Activated T-cell treated with anti-CD3 and anti-CD28 coated beads, Interleukin-2, amount 50 U/mL, for 72 hours (primary cell): ENCODE measurements at regions not wholly inside any gene's neighbourhood (a gene's known extent, or its start where the extent isn't known, plus 50 kb on each side); places are given as distances from the start of the nearest gene placed in this dataset.
"Not testable (repeated sequence)": the region's sequence is repeated elsewhere in the genome, so short reads cannot be mapped to it uniquely, and the experiment has no call there.

ENCODE experiments used
- ATAC-seq, 2 donors: fragments of 150-1000 bp; cut with Tn5 transposase; replicated peaks in 1 of 2; 2 replicates each; pipeline ENCODE4 v1.10.0; 2021; ENCODE audit warnings: moderate library complexity in 2 of 2, mild to moderate bottlenecking in 1 of 2
- DNase-seq, 2 donors: peaks; one replicate each; pipeline ENCODE4 v3.0.0; 2021 to 2022; ENCODE audit warnings: mixed read lengths in 1 of 2
- H3K27ac Mint-ChIP-seq: one replicate; pipeline ENCODE4 v1.8.0; 2022; ENCODE audit warnings: mild to moderate bottlenecking, moderate library complexity, mixed read lengths
- H3K27me3 Mint-ChIP-seq: one replicate; pipeline ENCODE4 v1.8.0; 2022; ENCODE audit warnings: low read depth, mixed read lengths
- H3K36me3 Mint-ChIP-seq, 2 donors: one replicate each; pipeline ENCODE4 v1.8.0; 2022; ENCODE audit warnings: mixed read lengths in 2 of 2, mild to moderate bottlenecking in 1 of 2; ENCODE audit not compliant: insufficient read depth in 2 of 2
- H3K4me1 Mint-ChIP-seq: one replicate; pipeline ENCODE4 v1.8.0; 2022; ENCODE audit warnings: low read depth, mixed read lengths
- H3K4me3 Mint-ChIP-seq, 2 donors: one replicate each; pipeline ENCODE4 v1.8.0; 2022; ENCODE audit warnings: mild to moderate bottlenecking in 2 of 2, mixed read lengths in 2 of 2, moderate library complexity in 2 of 2
- H3K9me3 Mint-ChIP-seq, 2 donors: one replicate each; pipeline ENCODE4 v1.8.0; 2022; ENCODE audit warnings: mixed read lengths in 2 of 2

DNA sequence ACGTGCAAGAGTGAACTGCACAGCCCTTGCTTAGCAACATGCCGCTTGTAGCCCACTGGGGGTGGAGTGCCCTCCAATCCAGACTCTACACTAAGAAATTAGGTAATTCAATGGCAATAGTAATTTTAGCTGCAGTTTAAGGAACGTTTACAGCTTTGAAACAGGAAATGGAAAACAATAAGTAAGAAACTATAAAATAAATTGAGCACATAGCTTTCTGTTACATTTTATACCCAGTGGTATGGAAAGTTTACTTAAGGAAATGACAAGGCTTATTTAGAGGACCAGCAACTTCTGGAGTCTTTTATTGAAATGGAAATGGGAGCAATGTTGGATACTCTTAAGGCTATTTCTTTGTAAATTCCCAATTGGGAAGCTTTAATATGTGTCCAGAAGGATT, 373.2 kb downstream of the KCNRG start:
- no peak overlapping the region for H3K27ac Mint-ChIP-seq

DNA sequence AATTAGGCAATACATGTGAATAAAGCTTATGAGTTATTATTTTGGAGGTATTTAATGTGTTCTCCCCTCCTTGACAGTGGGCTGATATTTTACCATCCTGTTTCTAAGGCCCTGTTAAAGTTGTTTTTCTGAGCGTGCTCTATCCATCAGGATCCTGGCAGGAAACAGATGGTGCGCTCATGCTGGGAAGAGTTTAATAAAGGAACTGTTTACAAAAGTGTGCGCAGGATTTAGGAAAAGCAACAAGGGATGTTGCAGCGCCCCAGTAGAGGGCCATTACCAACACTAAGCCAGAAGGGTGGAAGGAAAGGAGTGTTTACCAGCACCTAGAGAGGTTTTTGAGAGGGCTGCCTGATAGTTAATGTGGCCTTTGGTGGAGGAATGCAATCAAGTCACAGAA, 374.5 kb downstream of the KCNRG start:
- DNase-seq = no peak
- Mint-ChIP-seq H3K9me3 (no peaks in the 10 kb centered on the region), H3K4me1 (no peaks in the 10 kb centered on the region), H3K4me3 (no peak overlapping the region), H3K27me3 (no peaks in the 10 kb centered on the region), H3K36me3 (no peaks in the 10 kb centered on the region), H3K27ac (no peak overlapping the region)
- ATAC-seq = no peak

More for the DNA sequence above, 373.2 kb downstream of the KCNRG start:
- no peaks in the 10 kb centered on the region for H3K4me1 Mint-ChIP-seq
- H3K27me3 Mint-ChIP-seq = no peaks in the 10 kb centered on the region
- no peaks in the 10 kb centered on the region for H3K36me3 Mint-ChIP-seq
- no peak overlapping the region for H3K4me3 Mint-ChIP-seq
- DNase-seq = no peak
- ATAC-seq = no peak
- H3K9me3 Mint-ChIP-seq = no peaks in the 10 kb centered on the region

DNA sequence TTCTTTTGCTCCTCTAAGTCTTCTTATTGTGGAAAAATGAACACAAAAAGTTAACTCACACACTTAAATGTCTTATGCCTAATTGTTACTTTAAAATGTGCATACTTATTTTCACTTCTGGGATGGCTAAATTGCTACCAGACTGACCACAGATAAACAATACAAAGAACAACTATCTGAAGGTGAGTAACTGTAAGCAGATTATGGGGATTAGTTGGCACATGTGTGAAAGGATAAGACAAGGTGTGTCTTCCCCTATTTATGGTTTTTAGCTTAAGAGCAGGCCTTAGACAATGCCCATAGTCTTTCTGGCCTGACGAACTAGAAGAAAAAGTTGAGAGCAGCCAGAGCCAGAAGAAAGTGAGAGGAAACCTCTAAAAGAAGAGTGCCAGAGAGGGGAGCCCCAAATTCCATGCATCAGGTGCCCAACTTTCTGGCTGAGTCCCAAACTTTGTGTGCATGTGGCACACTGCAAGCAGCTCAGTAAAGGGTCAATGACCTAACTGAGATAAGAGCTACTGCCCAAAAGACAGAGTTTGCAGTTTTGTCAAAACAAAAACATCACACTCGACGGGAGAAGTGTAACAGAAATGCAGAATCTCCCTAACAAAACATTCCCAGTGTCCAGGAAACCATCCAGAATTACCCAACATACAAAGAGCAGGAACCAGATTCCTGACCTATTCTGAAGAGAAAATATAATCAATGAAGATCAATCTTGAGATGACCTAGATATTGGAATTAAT, 375.4 kb downstream of the KCNRG start:
- H3K4me3 Mint-ChIP-seq = no peak overlapping the region
- ATAC-seq (no peak), DNase-seq (no peak)
- no peaks in the 10 kb centered on the region for H3K9me3 Mint-ChIP-seq
- H3K27me3 Mint-ChIP-seq = no peaks in the 10 kb centered on the region
- no peaks in the 10 kb centered on the region for H3K36me3 Mint-ChIP-seq
- H3K27ac Mint-ChIP-seq = no peak overlapping the region
- H3K4me1 Mint-ChIP-seq = no peaks in the 10 kb centered on the region

DNA sequence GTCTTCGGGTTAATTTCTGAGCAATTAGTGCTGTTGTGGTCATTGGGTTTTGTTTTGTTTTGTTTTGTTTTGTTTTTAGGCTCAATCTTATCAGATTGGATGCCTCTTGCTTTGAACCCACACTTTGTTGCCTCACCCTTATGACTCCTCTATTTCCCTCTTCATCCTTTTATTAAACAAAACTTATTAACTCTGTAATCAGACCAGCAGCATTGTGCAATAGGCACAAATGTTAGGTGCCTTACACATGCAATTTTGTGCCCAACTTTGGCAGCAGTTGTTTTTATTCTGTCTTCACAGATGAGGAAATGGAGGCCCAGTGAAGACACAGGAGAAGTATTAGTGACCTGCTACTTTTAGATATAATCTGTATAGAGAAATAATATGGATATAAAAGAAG, 377.7 kb downstream of the KCNRG start:
- Mint-ChIP-seq H3K36me3 (no peaks in the 10 kb centered on the region), H3K27ac (no peak overlapping the region), H3K27me3 (no peaks in the 10 kb centered on the region), H3K4me3 (no peak overlapping the region), H3K9me3 (peaks cover 0 to 3% of the 10 kb centered on the region in 2 donors), H3K4me1 (no peaks in the 10 kb centered on the region)
- DNase-seq = no peak
- ATAC-seq = no peak

DNA sequence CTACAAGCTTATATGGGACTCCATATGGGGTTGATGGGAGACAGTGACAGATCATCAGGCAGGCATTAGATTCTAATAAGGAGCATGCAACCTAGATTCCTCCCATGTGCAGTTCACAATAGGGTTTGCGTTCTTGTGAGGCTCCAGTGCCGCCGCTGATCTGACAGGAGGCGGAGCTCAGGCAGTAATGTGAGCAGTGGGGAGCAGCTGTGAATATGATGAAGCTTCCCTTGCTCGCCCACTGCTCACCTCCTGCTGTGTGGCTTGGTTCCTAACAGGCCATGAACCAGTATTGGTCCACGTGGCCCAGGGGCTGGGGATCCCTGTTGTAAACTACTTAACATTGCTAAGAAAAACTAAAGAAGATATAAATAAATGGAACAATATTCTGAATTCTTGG, 378.4 kb downstream of the KCNRG start:
- ATAC-seq (no peak), DNase-seq (no peak)
- Mint-ChIP-seq H3K4me1 (no peaks in the 10 kb centered on the region), H3K9me3 (peaks cover 0 to 3% of the 10 kb centered on the region in 2 donors), H3K27me3 (no peaks in the 10 kb centered on the region), H3K27ac (no peak overlapping the region), H3K36me3 (no peaks in the 10 kb centered on the region), H3K4me3 (no peak overlapping the region)

DNA sequence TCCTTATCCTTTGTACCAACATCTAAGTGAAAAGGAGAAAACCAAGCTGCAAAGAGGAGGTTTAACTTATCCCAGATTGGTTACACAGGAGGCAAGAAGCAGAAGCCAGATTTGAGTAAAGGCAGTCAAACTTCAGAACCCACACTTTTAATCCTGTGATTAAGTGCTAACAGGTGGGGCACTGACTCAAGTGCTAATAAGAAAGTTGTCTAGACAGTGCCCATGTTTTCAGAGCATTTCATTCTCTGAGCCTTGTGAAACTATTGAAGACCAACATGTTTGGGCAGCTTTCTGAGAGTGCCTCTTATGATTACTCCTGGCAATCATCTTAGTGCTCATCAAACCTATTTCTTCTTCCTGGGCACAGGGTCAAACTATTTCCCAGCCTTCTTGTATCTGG, 380.8 kb downstream of the KCNRG start:
- no peaks in the 10 kb centered on the region for H3K4me1 Mint-ChIP-seq
- H3K36me3 Mint-ChIP-seq = no peaks in the 10 kb centered on the region
- H3K4me3 Mint-ChIP-seq = no peak overlapping the region
- H3K27ac Mint-ChIP-seq = no peak overlapping the region
- DNase-seq = no peak
- no peaks in the 10 kb centered on the region for H3K27me3 Mint-ChIP-seq
- ATAC-seq = no peak
- H3K9me3 Mint-ChIP-seq = peaks cover 0 to 5% of the 10 kb centered on the region in 2 donors

DNA sequence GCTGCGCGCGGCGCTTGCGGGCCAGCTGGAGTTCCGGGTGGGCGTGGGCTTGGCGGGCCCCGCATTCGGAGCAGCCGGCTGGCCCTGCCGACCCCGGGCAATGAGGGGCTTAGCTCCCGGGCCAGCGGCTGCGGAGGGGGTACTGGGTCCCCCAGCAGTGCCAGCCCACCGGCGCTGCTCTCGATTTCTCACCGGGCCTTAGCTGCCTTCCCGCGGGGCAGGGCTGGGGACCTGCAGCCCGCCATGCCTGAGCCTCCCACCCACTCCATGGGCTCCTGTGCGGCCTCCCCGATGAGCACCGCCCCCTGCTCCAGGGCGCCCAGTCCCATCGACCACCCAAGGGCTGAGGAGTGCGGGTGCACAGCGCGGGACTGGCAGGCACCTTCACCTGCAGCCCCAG, 381.4 kb downstream of the KCNRG start:
- DNase-seq, H3K9me3 Mint-ChIP-seq, ATAC-seq, H3K4me1 Mint-ChIP-seq, H3K36me3 Mint-ChIP-seq, H3K27ac Mint-ChIP-seq, H3K4me3 Mint-ChIP-seq, H3K27me3 Mint-ChIP-seq: not testable (repeated sequence)

DNA sequence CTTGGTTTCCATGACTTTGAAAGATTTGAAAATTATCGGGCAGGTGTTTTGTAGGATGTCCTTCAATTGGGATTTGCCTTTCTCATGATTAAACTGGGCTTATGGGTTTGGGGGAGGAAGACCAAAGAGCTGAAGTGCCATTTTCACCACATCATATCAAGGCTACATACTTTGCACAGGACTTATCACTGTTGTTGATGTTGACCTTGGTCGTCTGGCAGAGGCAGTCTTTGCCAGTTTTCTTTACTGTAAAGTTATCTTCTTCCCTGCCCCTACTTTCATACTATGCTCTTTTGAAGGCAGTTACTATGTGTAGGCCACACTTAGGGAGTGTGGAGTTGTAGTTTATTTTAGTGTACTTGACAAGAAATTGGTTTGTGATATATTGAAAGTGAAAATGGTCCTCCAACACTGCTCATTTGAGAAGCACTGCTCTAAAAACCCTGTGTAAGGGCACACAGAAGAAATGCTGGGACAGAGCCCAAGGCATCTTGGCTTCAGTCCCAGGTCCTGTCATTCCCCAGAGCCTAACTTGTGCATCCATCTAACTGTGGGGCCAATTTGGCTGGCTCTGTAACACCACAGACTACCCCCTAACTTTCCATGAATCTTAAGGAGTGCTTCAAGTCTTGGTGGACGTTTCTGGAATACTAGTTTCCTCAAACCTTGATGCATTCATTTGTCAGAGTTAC, 384.9 kb downstream of the KCNRG start:
- peaks cover 0 to 5% of the 10 kb centered on the region in 2 donors for H3K9me3 Mint-ChIP-seq
- H3K4me1 Mint-ChIP-seq = no peaks in the 10 kb centered on the region
- no peak for ATAC-seq

DNA sequence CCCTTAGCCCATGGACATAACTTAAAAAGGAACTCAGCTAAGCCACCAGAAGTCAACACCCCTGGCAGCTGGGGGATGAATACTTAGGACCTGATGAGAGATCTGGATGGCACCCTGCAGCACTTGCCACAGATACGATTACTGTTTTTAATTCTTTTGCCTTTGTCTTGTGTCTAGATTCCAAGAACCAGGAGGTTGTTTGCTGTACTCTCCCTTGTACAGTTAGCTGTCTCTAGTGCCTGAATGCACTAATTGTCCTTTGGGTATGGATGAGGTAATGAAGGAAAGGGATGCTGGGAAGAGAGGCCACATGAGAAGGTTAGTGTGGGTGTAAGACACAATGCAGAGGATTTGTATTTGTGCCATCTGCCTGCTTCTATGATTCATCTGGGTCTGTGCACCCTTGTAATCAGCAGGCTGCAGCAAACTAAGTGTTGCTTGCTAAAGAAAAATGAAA, 385.8 kb downstream of the KCNRG start:
- H3K9me3 Mint-ChIP-seq = peaks cover 0 to 5% of the 10 kb centered on the region in 2 donors
- no peaks in the 10 kb centered on the region for H3K4me1 Mint-ChIP-seq
- H3K27ac Mint-ChIP-seq = no peak overlapping the region
- DNase-seq (no peak), ATAC-seq (no peak)
- no peak overlapping the region for H3K4me3 Mint-ChIP-seq
- H3K36me3 Mint-ChIP-seq = no peaks in the 10 kb centered on the region
- peaks cover 5% of the 10 kb centered on the region for H3K27me3 Mint-ChIP-seq

More for the DNA sequence above, 384.9 kb downstream of the KCNRG start:
- no peak for DNase-seq
- H3K27ac Mint-ChIP-seq = no peak overlapping the region
- H3K4me3 Mint-ChIP-seq = no peak overlapping the region
- H3K36me3 Mint-ChIP-seq = no peaks in the 10 kb centered on the region
- peaks cover 5% of the 10 kb centered on the region for H3K27me3 Mint-ChIP-seq

DNA sequence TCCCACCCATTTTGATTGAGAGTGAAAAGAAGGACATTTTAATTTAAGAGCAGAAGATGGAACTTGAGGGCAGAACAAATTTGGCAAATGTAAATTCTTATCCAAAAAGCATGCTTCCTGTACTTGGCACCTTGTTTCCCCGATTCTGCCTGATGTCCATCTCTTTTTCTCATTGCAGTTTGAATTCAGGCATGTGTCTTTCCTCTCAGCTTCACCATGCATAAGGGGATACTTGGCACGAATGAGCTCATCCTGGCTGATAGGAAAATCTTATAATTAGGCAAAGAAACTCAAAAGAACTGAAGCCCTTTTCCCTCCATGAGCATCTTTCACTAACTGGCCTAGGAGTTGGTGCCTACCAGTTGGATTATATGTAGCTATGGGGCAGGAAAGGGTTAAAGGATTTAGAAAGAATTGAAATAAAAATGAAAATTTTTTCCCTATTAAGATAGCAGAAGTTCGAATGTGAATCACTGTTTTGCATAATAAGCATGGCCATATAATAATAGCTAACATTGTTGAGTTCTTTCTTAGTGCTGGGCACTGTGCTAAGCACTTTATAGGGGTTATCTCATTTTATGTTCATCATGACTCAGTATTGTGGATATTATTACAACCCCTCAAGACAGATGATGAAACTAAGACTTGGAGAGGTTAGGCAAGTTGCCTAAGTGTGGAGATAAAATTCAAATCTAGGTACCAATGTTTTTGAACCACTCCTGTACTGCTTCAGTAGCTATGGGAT, 386.6 kb downstream of the KCNRG start:
- Mint-ChIP-seq H3K9me3 (peaks cover 0 to 5% of the 10 kb centered on the region in 2 donors), H3K27ac (no peak overlapping the region), H3K4me3 (no peak overlapping the region), H3K36me3 (no peaks in the 10 kb centered on the region), H3K4me1 (no peaks in the 10 kb centered on the region), H3K27me3 (peaks cover 8% of the 10 kb centered on the region)
- no peak for ATAC-seq
- DNase-seq = no peak

DNA sequence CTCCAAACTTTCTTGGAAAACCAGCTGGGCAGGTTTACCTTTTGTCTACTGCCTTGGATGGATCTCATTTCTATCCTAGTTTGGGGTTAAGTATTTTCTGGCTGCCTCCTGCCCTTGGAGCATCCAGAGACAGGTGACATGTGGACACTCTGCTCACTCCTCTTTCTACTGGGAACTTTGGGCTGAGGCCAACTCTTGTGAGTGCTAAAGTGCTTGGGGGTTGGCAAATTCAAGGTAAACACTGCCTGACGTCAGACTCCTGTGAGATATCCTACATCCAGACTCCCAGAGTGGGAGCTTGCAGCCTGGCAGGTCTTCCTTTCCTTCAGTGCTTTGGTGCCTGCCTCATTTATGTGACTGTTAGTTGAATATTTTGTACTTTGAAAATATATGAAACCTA, 388.1 kb downstream of the KCNRG start:
- H3K36me3 Mint-ChIP-seq = no peaks in the 10 kb centered on the region
- no peak for DNase-seq
- no peak overlapping the region for H3K27ac Mint-ChIP-seq
- H3K9me3 Mint-ChIP-seq = peaks cover 0 to 2% of the 10 kb centered on the region in 2 donors
- no peaks in the 10 kb centered on the region for H3K4me1 Mint-ChIP-seq
- no peak for ATAC-seq
- H3K27me3 Mint-ChIP-seq = peaks cover 15% of the 10 kb centered on the region
- H3K4me3 Mint-ChIP-seq = no peak overlapping the region

DNA sequence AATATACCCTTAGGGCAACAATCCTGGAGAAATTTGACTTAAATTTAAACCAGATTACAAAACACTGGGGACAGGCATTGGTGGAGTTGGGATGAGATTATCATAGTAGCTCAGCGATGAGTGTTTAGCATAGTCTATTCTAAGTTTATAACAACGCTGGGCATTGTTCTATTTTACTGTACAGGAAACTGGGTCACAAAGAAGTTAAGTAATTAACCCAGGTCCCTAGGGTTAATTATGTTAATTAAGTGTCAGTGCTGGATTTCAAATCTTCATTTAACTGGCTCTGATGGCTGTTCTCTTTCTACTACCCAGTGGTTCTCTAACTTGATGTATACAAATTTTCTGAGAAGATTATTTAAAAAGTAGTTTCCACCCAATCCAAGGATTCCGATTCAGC, 388.9 kb downstream of the KCNRG start:
- no peak for DNase-seq
- no peak for ATAC-seq
- peaks cover 18% of the 10 kb centered on the region for H3K27me3 Mint-ChIP-seq

DNA sequence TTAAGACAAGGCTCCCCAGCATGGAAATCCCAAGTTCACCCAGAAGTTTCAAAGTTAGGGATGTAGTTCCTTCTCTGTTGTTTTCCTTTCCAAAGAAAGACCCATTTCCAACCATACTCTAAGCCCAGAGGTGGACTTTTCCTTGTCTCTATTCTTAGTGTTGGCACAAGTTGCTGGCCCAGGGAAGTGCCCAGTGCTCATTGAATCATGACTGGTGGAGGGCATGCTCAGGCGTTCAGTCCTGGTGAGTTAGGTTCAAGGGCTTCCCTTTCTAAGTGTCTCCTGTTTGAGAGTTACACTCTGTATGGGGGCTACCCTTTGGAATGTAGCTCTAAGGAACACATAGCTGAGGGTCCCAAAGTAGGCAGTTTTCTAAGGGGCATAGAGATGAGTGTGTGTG, 389.5 kb downstream of the KCNRG start:
- Mint-ChIP-seq H3K27me3 (peaks cover 21% of the 10 kb centered on the region), H3K36me3 (no peaks in the 10 kb centered on the region), H3K4me3 (no peak overlapping the region), H3K4me1 (peaks cover 9% of the 10 kb centered on the region), H3K27ac (no peak overlapping the region), H3K9me3 (peaks cover 0 to 2% of the 10 kb centered on the region in 2 donors)
- no peak for DNase-seq
- ATAC-seq = no peak

More for the DNA sequence above, 388.9 kb downstream of the KCNRG start:
- Mint-ChIP-seq H3K36me3 (no peaks in the 10 kb centered on the region), H3K4me1 (peaks cover 6% of the 10 kb centered on the region), H3K4me3 (no peak overlapping the region), H3K9me3 (peaks cover 0 to 2% of the 10 kb centered on the region in 2 donors), H3K27ac (no peak overlapping the region)
